Right lobe of liver (tissue), 6 donors: ENCODE measurements at regions not wholly inside any gene's neighbourhood (a gene's known extent, or its start where the extent isn't known, plus 50 kb on each side); places are given as distances from the start of the nearest gene placed in this dataset.
A peak's percentile ranks its signal among the peaks of the same experiment; 100 is the strongest.

Experiments
- ATAC-seq, 4 donors: fragments of 200-7000 bp; cut with Tn5 transposase; one replicate each; pipeline ENCODE4 v1.9.1; 2020; ENCODE audit warnings: mild to moderate bottlenecking in 4 of 4, moderate library complexity in 4 of 4
- DNase-seq, 3 donors: peaks; one replicate each; pipeline ENCODE4 v3.0.0-alpha.2; 2020
- H3K27ac ChIP-seq, 3 donors: fragments of 200-600 bp; one replicate each; pipeline ENCODE4 v1.8.0; 2022
- H3K27me3 ChIP-seq, 2 donors: fragments of 200-600 bp; one replicate each; pipeline ENCODE4 v1.8.0; 2022
- H3K36me3 ChIP-seq, 4 donors: fragments of 200-600 bp; sonication (generic) in 1 of 4; one replicate each; pipeline versions ENCODE4 v1.5.1 to v1.8.0; 2017 to 2022; ENCODE audit warnings: control low read depth in 1 of 4
- H3K4me1 ChIP-seq, 4 donors: fragments of 200-600 bp; sonication (generic) in 1 of 4; one replicate each; pipeline versions ENCODE4 v1.5.1 to v1.8.0; 2017 to 2022; ENCODE audit warnings: control low read depth in 1 of 4
- H3K4me3 ChIP-seq, 3 donors: fragments of 200-600 bp; one replicate each; pipeline ENCODE4 v1.8.0; 2022
- H3K9me3 ChIP-seq, 4 donors: fragments of 200-600 bp; sonication (generic) in 1 of 4; one replicate each; pipeline versions ENCODE4 v1.5.1 to v1.8.0; 2017 to 2022; ENCODE audit warnings: control low read depth in 1 of 4
- CTCF ChIP-seq, 4 donors: fragments of 200-600 bp in 3 of 4; fragments of 450-650 bp in 1 of 4; IDR thresholded peaks; one replicate each; pipeline versions ENCODE4 v1.5.1 to v1.8.0; 2016 to 2022; ENCODE audit warnings: antibody characterized with exemption in 4 of 4, mild to moderate bottlenecking in 2 of 4
- POLR2A ChIP-seq: fragments of 450-650 bp; IDR thresholded peaks from one replicate; pipeline ENCODE4 v1.6.1; 2017; ENCODE audit warnings: antibody characterized with exemption, mild to moderate bottlenecking
- WGBS: methylation state at CpG from one replicate; pipeline ENCODE4 v1.1.6; 2018; ENCODE audit warnings: low coverage, low lambda C conversion rate; ENCODE audit not compliant: insufficient coverage; ENCODE audit errors: missing lambda C conversion rate; 5-methylcytosine and 5-hydroxymethylcytosine counted together
- intact Hi-C, 2 donors: fragments of 100-400 bp; cut with DNase I; formaldehyde crosslinking; loops; one replicate each; pipeline versions ENCODE4 v1.11.2 to v1.14.1; 2022
- donor health status: DM: no; HTN: yes; CAD: no.
- donor health status: DM: no; HTN: no; CAD: no.
- donor health status: DM: no; HTN: no; CAD: no.
- donor health status: DM: no; HTN: yes; CAD: no.
- donor health status: DM: no; HTN: yes; CAD: no.

GRCh38 chr9:18058564-18059442 is 415.1 kb upstream of the ADAMTSL1 start:
- intact Hi-C loops: no loop called here
- TF ChIP-seq CTCF (IDR thresholded peaks at IDR 0.05) (no peak), POLR2A (no peak)
- H3K27ac ChIP-seq: no peak overlapping the region
- H3K4me3 ChIP-seq: no peak overlapping the region
- WGBS: 47% methylated on average over 3 of the region's 3 CpGs
- H3K4me1 ChIP-seq: peaks cover 0 to 5% (median 2%) of the 10 kb centered on the region in 4 donors
- no peaks in the 10 kb centered on the region for H3K27me3 ChIP-seq
- no peaks in the 10 kb centered on the region for H3K9me3 ChIP-seq
- ATAC-seq: peak in 1 of 4 donors; percentile 44
- no peak for DNase-seq
- no peaks in the 10 kb centered on the region for H3K36me3 ChIP-seq

- WGBS: 7% methylated on average over 1 of the region's 1 CpG
- ATAC-seq (peak in 2 of 4 donors; percentile 37 to 39), DNase-seq (no peak)
- H3K4me3 ChIP-seq: no peak overlapping the region
- H3K4me1 ChIP-seq: peaks cover 0 to 5% (median 2%) of the 10 kb centered on the region in 4 donors
- no peaks in the 10 kb centered on the region for H3K36me3 ChIP-seq
- intact Hi-C loops: no loop called here
- H3K27me3 ChIP-seq: no peaks in the 10 kb centered on the region
- no peak overlapping the region for H3K27ac ChIP-seq
- TF ChIP-seq POLR2A (no peak), CTCF (IDR thresholded peaks at IDR 0.05) (no peak)
- H3K9me3 ChIP-seq: no peaks in the 10 kb centered on the region
These were observed 414.5 kb upstream of the ADAMTSL1 start for GRCh38 chr9:18059447-18059846.

- DNase-seq (no peak), ATAC-seq (peak in 2 of 4 donors; percentile 39 to 44)
- no peak overlapping the region for H3K4me3 ChIP-seq
- TF ChIP-seq POLR2A (no peak), CTCF (IDR thresholded peaks at IDR 0.05) (peak in 3 of 4 donors; percentile 38 to 47 (median 46))
- H3K27me3 ChIP-seq: no peaks in the 10 kb centered on the region
- intact Hi-C loops: no loop called here
- H3K9me3 ChIP-seq: no peaks in the 10 kb centered on the region
- H3K4me1 ChIP-seq: peaks cover 0 to 5% (median 2%) of the 10 kb centered on the region in 4 donors
- WGBS: 49% methylated on average over 3 of the region's 3 CpGs
- H3K36me3 ChIP-seq: no peaks in the 10 kb centered on the region
- H3K27ac ChIP-seq: no peak overlapping the region
These were observed 413.6 kb upstream of the ADAMTSL1 start for GRCh38 chr9:18060269-18060934.

- H3K4me3 ChIP-seq: no peak overlapping the region
- ATAC-seq: no peak
- intact Hi-C loops: no loop called here
- H3K36me3 ChIP-seq: no peaks in the 10 kb centered on the region
- peaks cover 0 to 5% (median 2%) of the 10 kb centered on the region in 4 donors for H3K4me1 ChIP-seq
- H3K9me3 ChIP-seq: no peaks in the 10 kb centered on the region
- no peak for TF ChIP-seq CTCF (IDR thresholded peaks at IDR 0.05)
- no peak for TF ChIP-seq POLR2A
- no peak for DNase-seq
- H3K27me3 ChIP-seq: no peaks in the 10 kb centered on the region
- no peak overlapping the region for H3K27ac ChIP-seq
These were observed 412.6 kb upstream of the ADAMTSL1 start for GRCh38 chr9:18061332-18061731.
